SJSA1 (cell line): ENCODE measurements at regions not wholly inside any gene's neighbourhood (a gene's known extent, or its start where the extent isn't known, plus 50 kb on each side); places are given as distances from the start of the nearest gene placed in this dataset.

Source experiments
- DNase-seq, 2 experiments: peaks; one replicate each; pipeline ENCODE4 v3.0.0-alpha.2; 2015 to 2020; ENCODE audit warnings: low spot score in 2 of 2, low read depth in 1 of 2
- H3K27ac ChIP-seq: fragments of 250-450 bp; sonication (Bioruptor Pico); 2 replicates; pipeline ENCODE4 v1.5.1; 2020; ENCODE audit warnings: mild to moderate bottlenecking, moderate library complexity
- H3K27me3 ChIP-seq: fragments of 250-450 bp; sonication (Bioruptor Pico); replicated peaks from 2 replicates; pipeline ENCODE4 v1.5.1; 2020; ENCODE audit warnings: mild to moderate bottlenecking, moderate library complexity
- H3K36me3 ChIP-seq: fragments of 250-450 bp; sonication (Bioruptor Pico); 2 replicates; pipeline ENCODE4 v1.5.1; 2020; ENCODE audit warnings: mild to moderate bottlenecking
- H3K4me1 ChIP-seq: fragments of 250-450 bp; sonication (Bioruptor Pico); replicated peaks from 2 replicates; pipeline ENCODE4 v1.6.1; 2021; ENCODE audit warnings: mild to moderate bottlenecking
- H3K4me3 ChIP-seq: fragments of 250-450 bp; sonication (Bioruptor Pico); 2 replicates; pipeline ENCODE4 v1.5.1; 2020; ENCODE audit warnings: mild to moderate bottlenecking
- H3K9me3 ChIP-seq: fragments of 250-450 bp; sonication (Bioruptor Pico); replicated peaks from 2 replicates; pipeline ENCODE4 v1.5.1; 2020; ENCODE audit warnings: mild to moderate bottlenecking

GRCh38 chr1:65688215-65688566 is 104.5 kb upstream of the PDE4B start:
- Histone ChIP-seq H3K27ac (no peak overlapping the region), H3K4me3 (no peak overlapping the region), H3K4me1 (no peaks in the 10 kb centered on the region), H3K36me3 (no peaks in the 10 kb centered on the region), H3K27me3 (no peaks in the 10 kb centered on the region), H3K9me3 (no peaks in the 10 kb centered on the region)
- DNase-seq, result no peak

GRCh38 chr1:65688848-65689247 is 103.8 kb upstream of the PDE4B start:
- Histone ChIP-seq H3K36me3 (no peaks in the 10 kb centered on the region), H3K27me3 (no peaks in the 10 kb centered on the region), H3K27ac (no peak overlapping the region), H3K9me3 (no peaks in the 10 kb centered on the region), H3K4me3 (no peak overlapping the region), H3K4me1 (no peaks in the 10 kb centered on the region)
- no peak for DNase-seq

GRCh38 chr1:65691152-65691900 is 101.4 kb upstream of the PDE4B start:
- DNase-seq, result no peak
- Histone ChIP-seq H3K9me3 (no peaks in the 10 kb centered on the region), H3K4me1 (no peaks in the 10 kb centered on the region), H3K27me3 (no peaks in the 10 kb centered on the region), H3K27ac (no peak overlapping the region), H3K4me3 (no peak overlapping the region), H3K36me3 (no peaks in the 10 kb centered on the region)

GRCh38 chr1:65691972-65692371 is 100.7 kb upstream of the PDE4B start:
- Histone ChIP-seq H3K4me1 (no peaks in the 10 kb centered on the region), H3K9me3 (no peaks in the 10 kb centered on the region), H3K4me3 (no peak overlapping the region), H3K27ac (no peak overlapping the region), H3K36me3 (no peaks in the 10 kb centered on the region), H3K27me3 (no peaks in the 10 kb centered on the region)
- DNase-seq, result no peak

- Histone ChIP-seq H3K27me3 (no peaks in the 10 kb centered on the region), H3K9me3 (no peaks in the 10 kb centered on the region), H3K4me3 (no peak overlapping the region), H3K27ac (no peak overlapping the region), H3K4me1 (no peaks in the 10 kb centered on the region), H3K36me3 (no peaks in the 10 kb centered on the region)
- no peak for DNase-seq
These were observed 98.6 kb upstream of the PDE4B start for GRCh38 chr1:65694126-65694525.

- Histone ChIP-seq H3K27ac (no peak overlapping the region), H3K36me3 (no peaks in the 10 kb centered on the region), H3K27me3 (peaks cover 4% of the 10 kb centered on the region; the same call in 1 of the 2 replicates), H3K9me3 (no peaks in the 10 kb centered on the region), H3K4me3 (no peak overlapping the region), H3K4me1 (no peaks in the 10 kb centered on the region)
- no peak for DNase-seq
These were observed 97.8 kb upstream of the PDE4B start for GRCh38 chr1:65694933-65695332.

GRCh38 chr1:65698590-65698989 is 94.1 kb upstream of the PDE4B start:
- Histone ChIP-seq H3K36me3 (no peaks in the 10 kb centered on the region), H3K27ac (no peak overlapping the region), H3K4me1 (no peaks in the 10 kb centered on the region), H3K27me3 (peaks cover 4% of the 10 kb centered on the region; the same call in 1 of the 2 replicates), H3K4me3 (no peak overlapping the region), H3K9me3 (no peaks in the 10 kb centered on the region)
- DNase-seq, result no peak

GRCh38 chr1:65703853-65704252 is 88.8 kb upstream of the PDE4B start:
- H3K27me3 ChIP-seq, result peaks cover 9% of the 10 kb centered on the region; the same call in 1 of the 2 replicates
- H3K4me1 ChIP-seq, result no peaks in the 10 kb centered on the region
- no peak overlapping the region for H3K4me3 ChIP-seq
- no peak for DNase-seq
- no peaks in the 10 kb centered on the region for H3K36me3 ChIP-seq
- H3K9me3 ChIP-seq, result no peaks in the 10 kb centered on the region
- H3K27ac ChIP-seq, result no peak overlapping the region

- H3K27me3 ChIP-seq, result peaks cover 9% of the 10 kb centered on the region; the same call in 1 of the 2 replicates
- H3K27ac ChIP-seq, result no peak overlapping the region
- no peaks in the 10 kb centered on the region for H3K9me3 ChIP-seq
- no peak for DNase-seq
- no peaks in the 10 kb centered on the region for H3K4me1 ChIP-seq
- H3K4me3 ChIP-seq, result no peak overlapping the region
- H3K36me3 ChIP-seq, result no peaks in the 10 kb centered on the region
These were observed 88.4 kb upstream of the PDE4B start for GRCh38 chr1:65704318-65704717.

GRCh38 chr1:65717815-65718454 is 74.8 kb upstream of the PDE4B start:
- H3K27me3 ChIP-seq, result no peaks in the 10 kb centered on the region
- no peak for DNase-seq
- H3K4me3 ChIP-seq, result no peak overlapping the region
- H3K36me3 ChIP-seq, result no peaks in the 10 kb centered on the region
- H3K27ac ChIP-seq, result no peak overlapping the region
- no peaks in the 10 kb centered on the region for H3K9me3 ChIP-seq
- H3K4me1 ChIP-seq, result no peaks in the 10 kb centered on the region

- H3K9me3 ChIP-seq, result no peaks in the 10 kb centered on the region
- no peak overlapping the region for H3K27ac ChIP-seq
- H3K4me1 ChIP-seq, result no peaks in the 10 kb centered on the region
- DNase-seq, result no peak
- H3K36me3 ChIP-seq, result no peaks in the 10 kb centered on the region
- H3K27me3 ChIP-seq, result no peaks in the 10 kb centered on the region
- no peak overlapping the region for H3K4me3 ChIP-seq
These were observed 73.3 kb upstream of the PDE4B start for GRCh38 chr1:65719391-65719790.

GRCh38 chr1:65722461-65722860 is 70.2 kb upstream of the PDE4B start:
- H3K4me3 ChIP-seq, result no peak overlapping the region
- H3K4me1 ChIP-seq, result no peaks in the 10 kb centered on the region
- H3K27me3 ChIP-seq, result no peaks in the 10 kb centered on the region
- no peak for DNase-seq
- no peaks in the 10 kb centered on the region; the same call in 1 of the 2 replicates for H3K9me3 ChIP-seq
- H3K27ac ChIP-seq, result no peak overlapping the region
- H3K36me3 ChIP-seq, result no peaks in the 10 kb centered on the region

- no peaks in the 10 kb centered on the region for H3K4me1 ChIP-seq
- no peak overlapping the region for H3K4me3 ChIP-seq
- no peak for DNase-seq
- no peak overlapping the region for H3K27ac ChIP-seq
- H3K36me3 ChIP-seq, result no peaks in the 10 kb centered on the region
- no peaks in the 10 kb centered on the region for H3K27me3 ChIP-seq
- H3K9me3 ChIP-seq, result no peaks in the 10 kb centered on the region; the same call in 1 of the 2 replicates
These were observed 68.5 kb upstream of the PDE4B start for GRCh38 chr1:65724151-65724550.

- H3K27ac ChIP-seq, result no peak overlapping the region
- DNase-seq, result no peak
These were observed 67.6 kb upstream of the PDE4B start for GRCh38 chr1:65725064-65725463.

More at GRCh38 chr1:65725064-65725463, 67.6 kb upstream of the PDE4B start:
- no peaks in the 10 kb centered on the region for H3K4me1 ChIP-seq
- H3K9me3 ChIP-seq, result no peaks in the 10 kb centered on the region; the same call in 1 of the 2 replicates
- H3K4me3 ChIP-seq, result no peak overlapping the region
- H3K36me3 ChIP-seq, result no peaks in the 10 kb centered on the region
- H3K27me3 ChIP-seq, result no peaks in the 10 kb centered on the region
